ENCODE measurements at regions not wholly inside any gene's neighbourhood (a gene's known extent, or its start where the extent isn't known, plus 50 kb on each side); places are given as distances from the start of the nearest gene placed in this dataset.
A peak's percentile ranks its signal among the peaks of the same experiment; 100 is the strongest.

DNA sequence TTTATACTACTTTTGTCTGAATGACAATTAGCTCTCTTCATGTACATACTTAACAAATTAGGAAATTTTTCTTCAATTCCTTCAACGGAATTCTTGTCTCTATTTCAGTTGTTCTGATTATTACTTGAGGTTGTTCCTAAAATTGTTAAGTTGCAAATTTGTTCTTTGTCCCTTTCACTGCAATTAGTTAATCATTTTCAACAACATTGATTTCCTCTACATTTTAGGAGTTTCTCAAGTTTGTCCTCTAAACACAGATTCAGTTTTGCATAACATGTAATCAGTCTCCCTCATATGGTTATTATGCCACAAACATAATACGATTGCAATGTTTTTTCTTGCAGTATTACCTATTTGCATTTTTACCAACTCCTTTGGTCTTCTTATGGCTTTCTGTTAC lies 283.5 kb downstream of the SV2B start:
- Histone ChIP-seq H3K4me2 (ENCODE audit: low read length) (no peak overlapping the region), H3K18ac (ENCODE audit: low read length) (no peak overlapping the region), H2BK5ac (ENCODE audit: low read length) (no peak overlapping the region), H2BK120ac (ENCODE audit: low read depth, low read length) (no peak overlapping the region), H3K27me3 (ENCODE audit: insufficient read depth, low read length, poor library complexity) (no peaks in the 10 kb centered on the region), H3K4me1 (ENCODE audit: control insufficient read depth, low read depth, low read length) (peaks cover 4% of the 10 kb centered on the region), H3K79me1 (ENCODE audit: low read length) (no peaks in the 10 kb centered on the region), H3K27ac (ENCODE audit: low read depth, low read length) (no peak overlapping the region), H3K4me3 (ENCODE audit: low read length) (no peak overlapping the region), H3K4ac (ENCODE audit: low read depth, low read length) (no peak overlapping the region), H3K79me2 (ENCODE audit: control insufficient read depth, insufficient read depth, low read length) (no peaks in the 10 kb centered on the region), H2BK15ac (replicated peaks; ENCODE audit: low read depth) (no peak overlapping the region), H4K8ac (ENCODE audit: low read depth, low read length) (no peak overlapping the region), H3K9ac (ENCODE audit: low read length) (no peak overlapping the region), H4K5ac (ENCODE audit: low read length) (no peak overlapping the region), H2AK5ac (ENCODE audit: low read length) (no peak overlapping the region), H3K23ac (ENCODE audit: low read length) (no peak overlapping the region), H3K36me3 (ENCODE audit: control insufficient read depth, insufficient read depth, low read length) (no peaks in the 10 kb centered on the region), H3K56ac (ENCODE audit: low read length) (no peak overlapping the region)
- no CpG with 5 or more reads among the region's 2 CpGs for WGBS (ENCODE audit: extremely low coverage, insufficient coverage, low lambda C conversion rate)
- no peak for DNase-seq

DNA sequence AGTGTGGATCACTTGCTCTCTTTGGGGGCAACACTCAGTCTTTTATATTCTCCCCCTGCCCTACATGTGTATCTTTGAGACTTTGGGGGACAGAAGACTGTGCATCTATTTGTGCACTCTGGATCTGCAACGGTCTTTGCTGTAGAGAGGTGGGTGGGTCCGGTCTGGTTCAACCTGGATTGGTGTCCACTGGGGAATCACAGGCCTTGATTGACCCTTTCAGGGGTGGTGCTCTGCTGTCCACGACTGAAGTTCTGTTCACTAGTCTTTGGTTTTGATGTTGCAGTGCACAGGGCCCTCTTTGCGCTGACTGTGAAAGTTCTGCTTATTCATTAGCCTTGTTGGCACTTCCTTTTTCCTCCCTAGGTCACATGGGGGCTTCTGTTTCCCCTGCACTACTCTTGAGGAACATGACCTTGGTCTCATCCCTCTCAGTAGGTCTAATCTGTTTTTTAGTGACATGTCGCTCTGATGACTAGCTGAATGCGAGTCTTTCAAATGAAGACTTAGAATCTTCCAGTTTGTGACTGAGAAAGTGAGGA lies 284.2 kb downstream of the SV2B start:
- Histone ChIP-seq H3K4ac (ENCODE audit: low read depth, low read length) (no peak overlapping the region), H4K8ac (ENCODE audit: low read depth, low read length) (no peak overlapping the region), H3K4me2 (ENCODE audit: low read length) (no peak overlapping the region), H3K56ac (ENCODE audit: low read length) (peak overlapping the region; percentile 45), H3K9ac (ENCODE audit: low read length) (no peak overlapping the region), H3K4me3 (ENCODE audit: low read length) (no peak overlapping the region), H3K27ac (ENCODE audit: low read depth, low read length) (no peak overlapping the region), H3K27me3 (ENCODE audit: insufficient read depth, low read length, poor library complexity) (no peaks in the 10 kb centered on the region), H3K79me2 (ENCODE audit: control insufficient read depth, insufficient read depth, low read length) (no peaks in the 10 kb centered on the region), H3K18ac (ENCODE audit: low read length) (peak overlapping the region; percentile 16), H3K79me1 (ENCODE audit: low read length) (no peaks in the 10 kb centered on the region), H2AK5ac (ENCODE audit: low read length) (no peak overlapping the region), H4K5ac (ENCODE audit: low read length) (no peak overlapping the region), H2BK15ac (replicated peaks; ENCODE audit: low read depth) (no peak overlapping the region), H3K4me1 (ENCODE audit: control insufficient read depth, low read depth, low read length) (peaks cover 4% of the 10 kb centered on the region), H2BK120ac (ENCODE audit: low read depth, low read length) (no peak overlapping the region), H2BK5ac (ENCODE audit: low read length) (peak overlapping the region; percentile 7), H3K36me3 (ENCODE audit: control insufficient read depth, insufficient read depth, low read length) (no peaks in the 10 kb centered on the region), H3K23ac (ENCODE audit: low read length) (no peak overlapping the region)
- no peak for DNase-seq
- WGBS (ENCODE audit: extremely low coverage, insufficient coverage, low lambda C conversion rate) = no CpG with 5 or more reads among the region's 6 CpGs

DNA sequence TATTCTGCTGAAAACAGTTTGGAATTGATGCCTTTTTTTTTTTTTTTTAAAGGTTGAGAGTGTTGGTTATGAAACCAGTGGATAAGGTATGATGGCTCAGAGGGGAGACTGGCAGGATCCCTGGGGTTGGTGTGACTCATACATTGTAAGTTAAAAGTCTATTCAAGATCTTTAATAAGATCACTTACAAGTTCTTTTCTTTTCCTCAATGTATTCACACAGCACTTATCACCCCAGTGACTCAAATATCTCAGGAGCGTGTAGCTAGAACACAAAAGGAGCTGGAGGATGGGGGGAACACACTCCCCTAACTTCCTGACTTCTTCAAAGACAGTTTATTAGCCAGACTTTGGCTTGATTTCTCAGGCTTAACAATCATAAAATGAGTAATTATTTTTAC lies 285.3 kb downstream of the SV2B start:
- H3K4me3 ChIP-seq (ENCODE audit: low read length) = no peak overlapping the region

DNA sequence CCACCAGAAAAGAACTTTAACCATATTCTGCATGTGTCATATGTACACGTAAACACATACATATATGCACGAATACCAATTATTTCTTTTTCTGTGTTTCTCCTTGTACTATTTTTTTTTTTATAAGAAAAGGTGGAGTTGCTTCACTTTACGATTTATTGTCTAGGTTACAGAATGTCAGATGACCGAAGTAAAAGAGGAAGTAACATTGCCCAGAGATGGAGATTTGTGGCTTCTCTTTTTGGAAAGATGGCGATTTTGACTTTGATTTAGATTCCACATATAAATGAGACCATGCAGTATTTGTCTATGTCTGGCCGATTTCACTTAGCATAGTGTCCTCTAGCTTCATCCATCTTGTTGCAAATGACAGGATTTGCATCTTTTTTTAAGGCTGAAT lies 293.1 kb downstream of the SV2B start:
- H3K9ac ChIP-seq (ENCODE audit: low read length) = no peak overlapping the region
- H3K4ac ChIP-seq (ENCODE audit: low read depth, low read length) = no peak overlapping the region
- H2BK5ac ChIP-seq (ENCODE audit: low read length) = no peak overlapping the region
- H3K79me2 ChIP-seq (ENCODE audit: control insufficient read depth, insufficient read depth, low read length) = no peaks in the 10 kb centered on the region
- no peaks in the 10 kb centered on the region for H3K27me3 ChIP-seq (ENCODE audit: insufficient read depth, low read length, poor library complexity)
- no peaks in the 10 kb centered on the region for H3K36me3 ChIP-seq (ENCODE audit: control insufficient read depth, insufficient read depth, low read length)
- H4K5ac ChIP-seq (ENCODE audit: low read length) = no peak overlapping the region
- DNase-seq = no peak
- no peak overlapping the region for H2AK5ac ChIP-seq (ENCODE audit: low read length)
- H3K4me1 ChIP-seq (ENCODE audit: control insufficient read depth, low read depth, low read length) = no peaks in the 10 kb centered on the region
- no peak overlapping the region for H3K4me2 ChIP-seq (ENCODE audit: low read length)
- H3K4me3 ChIP-seq (ENCODE audit: low read length) = no peak overlapping the region
- no peak overlapping the region for H2BK120ac ChIP-seq (ENCODE audit: low read depth, low read length)
- H4K8ac ChIP-seq (ENCODE audit: low read depth, low read length) = no peak overlapping the region
- H3K79me1 ChIP-seq (ENCODE audit: low read length) = no peaks in the 10 kb centered on the region
- WGBS (ENCODE audit: extremely low coverage, insufficient coverage, low lambda C conversion rate) = no CpG with 5 or more reads among the region's 6 CpGs
- no peak overlapping the region for H2BK15ac ChIP-seq (replicated peaks; ENCODE audit: low read depth)
- no peak overlapping the region for H3K27ac ChIP-seq (ENCODE audit: low read depth, low read length)
- no peak overlapping the region for H3K18ac ChIP-seq (ENCODE audit: low read length)
- no peak overlapping the region for H3K23ac ChIP-seq (ENCODE audit: low read length)
- no peak overlapping the region for H3K56ac ChIP-seq (ENCODE audit: low read length)

More for the DNA sequence above, 285.3 kb downstream of the SV2B start:
- H3K27me3 ChIP-seq (ENCODE audit: insufficient read depth, low read length, poor library complexity) = no peaks in the 10 kb centered on the region
- peaks cover 4% of the 10 kb centered on the region for H3K4me1 ChIP-seq (ENCODE audit: control insufficient read depth, low read depth, low read length)
- H3K56ac ChIP-seq (ENCODE audit: low read length) = no peak overlapping the region
- H3K79me1 ChIP-seq (ENCODE audit: low read length) = no peaks in the 10 kb centered on the region
- H3K4me2 ChIP-seq (ENCODE audit: low read length) = no peak overlapping the region
- no peak overlapping the region for H2BK15ac ChIP-seq (replicated peaks; ENCODE audit: low read depth)
- H2BK5ac ChIP-seq (ENCODE audit: low read length) = no peak overlapping the region
- no peak overlapping the region for H3K4ac ChIP-seq (ENCODE audit: low read depth, low read length)
- H3K27ac ChIP-seq (ENCODE audit: low read depth, low read length) = no peak overlapping the region
- no peak overlapping the region for H2BK120ac ChIP-seq (ENCODE audit: low read depth, low read length)
- WGBS (ENCODE audit: extremely low coverage, insufficient coverage, low lambda C conversion rate) = no CpG with 5 or more reads among the region's 1 CpG
- no peaks in the 10 kb centered on the region for H3K36me3 ChIP-seq (ENCODE audit: control insufficient read depth, insufficient read depth, low read length)
- no peak overlapping the region for H2AK5ac ChIP-seq (ENCODE audit: low read length)
- no peak overlapping the region for H4K8ac ChIP-seq (ENCODE audit: low read depth, low read length)
- H3K18ac ChIP-seq (ENCODE audit: low read length) = no peak overlapping the region
- H3K23ac ChIP-seq (ENCODE audit: low read length) = no peak overlapping the region
- no peak overlapping the region for H4K5ac ChIP-seq (ENCODE audit: low read length)
- peak; percentile 69 for DNase-seq
- H3K9ac ChIP-seq (ENCODE audit: low read length) = no peak overlapping the region
- H3K79me2 ChIP-seq (ENCODE audit: control insufficient read depth, insufficient read depth, low read length) = no peaks in the 10 kb centered on the region

DNA sequence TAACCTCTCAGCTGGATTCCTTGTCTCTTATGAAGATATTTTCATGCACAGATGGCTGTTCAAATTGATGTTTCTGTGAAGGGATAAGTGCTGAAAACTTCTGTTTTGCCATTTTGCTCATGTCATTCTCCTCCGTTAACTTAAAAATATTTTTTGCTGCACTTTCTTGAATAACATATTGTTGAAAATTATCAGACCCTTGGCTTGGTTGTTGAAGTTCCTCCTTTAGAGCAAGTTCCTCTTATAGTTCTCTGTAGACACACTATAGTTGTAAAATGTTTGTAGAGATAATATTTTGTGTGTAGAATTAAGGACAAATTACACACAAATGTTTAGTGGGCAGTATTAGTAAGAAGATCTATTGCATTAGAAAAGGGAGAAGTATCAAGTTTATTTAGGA lies 300.4 kb downstream of the SV2B start:
- Histone ChIP-seq H3K9ac (ENCODE audit: low read length) (no peak overlapping the region), H3K56ac (ENCODE audit: low read length) (no peak overlapping the region), H3K4ac (ENCODE audit: low read depth, low read length) (no peak overlapping the region), H3K4me2 (ENCODE audit: low read length) (no peak overlapping the region), H3K79me1 (ENCODE audit: low read length) (no peaks in the 10 kb centered on the region), H3K27ac (ENCODE audit: low read depth, low read length) (no peak overlapping the region), H2BK120ac (ENCODE audit: low read depth, low read length) (no peak overlapping the region), H3K27me3 (ENCODE audit: insufficient read depth, low read length, poor library complexity) (no peaks in the 10 kb centered on the region), H2BK5ac (ENCODE audit: low read length) (no peak overlapping the region), H3K23ac (ENCODE audit: low read length) (no peak overlapping the region), H3K4me1 (ENCODE audit: control insufficient read depth, low read depth, low read length) (no peaks in the 10 kb centered on the region), H2AK5ac (ENCODE audit: low read length) (no peak overlapping the region), H4K8ac (ENCODE audit: low read depth, low read length) (no peak overlapping the region), H2BK15ac (replicated peaks; ENCODE audit: low read depth) (no peak overlapping the region), H3K4me3 (ENCODE audit: low read length) (no peak overlapping the region), H3K36me3 (ENCODE audit: control insufficient read depth, insufficient read depth, low read length) (no peaks in the 10 kb centered on the region), H4K5ac (ENCODE audit: low read length) (no peak overlapping the region), H3K79me2 (ENCODE audit: control insufficient read depth, insufficient read depth, low read length) (no peaks in the 10 kb centered on the region), H3K18ac (ENCODE audit: low read length) (no peak overlapping the region)
- no peak for DNase-seq
- WGBS (ENCODE audit: extremely low coverage, insufficient coverage, low lambda C conversion rate) = no CpG with 5 or more reads among the region's 1 CpG

DNA sequence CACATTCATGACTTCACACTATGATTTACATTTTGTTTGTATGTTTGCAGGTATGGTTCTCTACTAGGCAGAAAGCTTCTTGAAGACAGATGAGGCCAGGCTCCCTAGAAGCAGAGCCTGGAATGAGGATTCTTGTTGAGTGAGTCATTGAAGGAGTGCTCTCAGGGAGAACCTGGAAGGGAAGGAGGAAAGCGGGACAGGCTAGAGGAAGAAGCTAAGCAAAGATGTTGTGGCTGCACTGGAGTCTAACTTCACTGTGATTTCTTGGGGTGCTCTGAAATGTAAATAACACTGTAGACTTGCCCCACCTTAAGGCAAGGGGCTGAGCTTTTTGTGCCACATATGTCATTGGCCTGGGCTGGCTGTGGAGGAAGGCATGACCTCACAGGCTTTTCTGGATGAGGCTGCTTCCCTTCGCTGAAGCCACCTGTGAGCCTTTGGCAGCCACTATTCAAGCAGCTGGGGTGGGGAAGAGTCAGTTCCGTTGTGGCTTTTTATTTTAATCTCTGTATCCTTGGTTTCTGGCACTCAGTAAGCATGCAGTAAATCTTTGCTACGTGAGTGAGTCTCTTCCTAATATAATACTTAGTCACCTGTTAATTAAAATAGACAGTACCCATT lies 307.3 kb downstream of the SV2B start:
- no peak overlapping the region for H2BK5ac ChIP-seq (ENCODE audit: low read length)
- H3K36me3 ChIP-seq (ENCODE audit: control insufficient read depth, insufficient read depth, low read length) = no peaks in the 10 kb centered on the region
- H3K56ac ChIP-seq (ENCODE audit: low read length) = no peak overlapping the region
- no peak overlapping the region for H2AK5ac ChIP-seq (ENCODE audit: low read length)
- DNase-seq = peak; percentile 92
- no peak overlapping the region for H3K18ac ChIP-seq (ENCODE audit: low read length)
- H3K4me3 ChIP-seq (ENCODE audit: low read length) = no peak overlapping the region
- no peaks in the 10 kb centered on the region for H3K79me2 ChIP-seq (ENCODE audit: control insufficient read depth, insufficient read depth, low read length)
- no peaks in the 10 kb centered on the region for H3K4me1 ChIP-seq (ENCODE audit: control insufficient read depth, low read depth, low read length)
- no peak overlapping the region for H3K4me2 ChIP-seq (ENCODE audit: low read length)
- no peaks in the 10 kb centered on the region for H3K79me1 ChIP-seq (ENCODE audit: low read length)
- no peak overlapping the region for H3K23ac ChIP-seq (ENCODE audit: low read length)
- H3K4ac ChIP-seq (ENCODE audit: low read depth, low read length) = no peak overlapping the region
- no peak overlapping the region for H4K8ac ChIP-seq (ENCODE audit: low read depth, low read length)
- H2BK120ac ChIP-seq (ENCODE audit: low read depth, low read length) = no peak overlapping the region
- no peaks in the 10 kb centered on the region for H3K27me3 ChIP-seq (ENCODE audit: insufficient read depth, low read length, poor library complexity)
- H4K5ac ChIP-seq (ENCODE audit: low read length) = no peak overlapping the region
- no peak overlapping the region for H3K27ac ChIP-seq (ENCODE audit: low read depth, low read length)
- WGBS (ENCODE audit: extremely low coverage, insufficient coverage, low lambda C conversion rate) = no CpG with 5 or more reads among the region's 4 CpGs
- H3K9ac ChIP-seq (ENCODE audit: low read length) = no peak overlapping the region
- no peak overlapping the region for H2BK15ac ChIP-seq (replicated peaks; ENCODE audit: low read depth)
